Loucy (cell line): ENCODE measurements at regions not wholly inside any gene's neighbourhood (a gene's known extent, or its start where the extent isn't known, plus 50 kb on each side); places are given as distances from the start of the nearest gene placed in this dataset.

Source experiments
- H2AFZ ChIP-seq: fragments of 200-600 bp; sonication (generic); 2 replicates; pipeline ENCODE4 v1.6.0; 2016; ENCODE audit warnings: antibody characterized with exemption, mild to moderate bottlenecking, low read length, moderate library complexity
- H3F3A ChIP-seq: fragments of 200-600 bp; 2 replicates; pipeline ENCODE4 v1.6.0; 2016; ENCODE audit warnings: antibody characterized with exemption, low read depth, mild to moderate bottlenecking
- H3K27me3 ChIP-seq: fragments of 200-600 bp; sonication (generic); 2 replicates; pipeline ENCODE4 v1.6.1; 2014; ENCODE audit warnings: low read length, mild to moderate bottlenecking; ENCODE audit not compliant: insufficient read depth, poor library complexity, severe bottlenecking
- H3K36me3 ChIP-seq: fragments of 200-600 bp; sonication (generic); 2 replicates; pipeline ENCODE4 v1.6.1; 2016; ENCODE audit warnings: low read length; ENCODE audit not compliant: insufficient read depth
- H3K4me1 ChIP-seq: fragments of 200-600 bp; sonication (generic); 2 replicates; pipeline ENCODE4 v1.5.1; 2014; ENCODE audit warnings: low read length, mild to moderate bottlenecking; ENCODE audit not compliant: insufficient read depth, poor library complexity, severe bottlenecking
- H3K4me2 ChIP-seq: fragments of 200-600 bp; sonication (generic); 2 replicates; pipeline ENCODE4 v1.6.0; 2014; ENCODE audit warnings: antibody characterized with exemption, low read length, low read depth, mild to moderate bottlenecking; ENCODE audit not compliant: poor library complexity, severe bottlenecking
- H3K4me3 ChIP-seq: fragments of 200-600 bp; sonication (generic); 2 replicates; pipeline ENCODE4 v1.5.1; 2014; ENCODE audit warnings: low read length, mild to moderate bottlenecking, mixed read lengths; ENCODE audit not compliant: poor library complexity, severe bottlenecking
- H3K79me2 ChIP-seq: fragments of 200-600 bp; sonication (generic); 2 replicates; pipeline ENCODE4 v1.6.1; 2014; ENCODE audit warnings: low read length; ENCODE audit not compliant: insufficient read depth
- H3K9ac ChIP-seq: fragments of 200-600 bp; sonication (generic); 2 replicates; pipeline ENCODE4 v1.6.0; 2014; ENCODE audit warnings: mild to moderate bottlenecking, low read depth, low read length, moderate library complexity; ENCODE audit not compliant: poor library complexity, severe bottlenecking
- H3K9me2 ChIP-seq: fragments of 200-600 bp; sonication (generic); replicated peaks from 2 replicates; pipeline ENCODE4 v1.6.1; 2016; ENCODE audit warnings: low read depth, low read length, mixed read lengths
- H3K9me3 ChIP-seq: fragments of 200-600 bp; sonication (generic); 2 replicates; pipeline ENCODE4 v1.6.1; 2014; ENCODE audit warnings: mild to moderate bottlenecking, antibody characterized with exemption, low read length, low read depth; ENCODE audit not compliant: insufficient read depth
- H4K20me1 ChIP-seq: fragments of 200-600 bp; sonication (generic); 2 replicates; pipeline ENCODE4 v1.6.0; 2014; ENCODE audit warnings: antibody characterized with exemption, low read length, mild to moderate bottlenecking; ENCODE audit not compliant: insufficient read depth, poor library complexity, severe bottlenecking
- EZH2phosphoT487 ChIP-seq: fragments of 200-600 bp; IDR thresholded peaks from 2 replicates; pipeline ENCODE4 v1.6.1; 2018; ENCODE audit warnings: antibody characterized with exemption, mild to moderate bottlenecking, moderate library complexity, borderline replicate concordance
- TF ChIP-seq, protein P1 (sequence below): fragments of 200-600 bp; sonication (generic); conservative IDR thresholded peaks from 2 replicates; pipeline ENCODE4 v1.5.1; 2014; ENCODE audit warnings: mild to moderate bottlenecking, antibody characterized with exemption, low read length

- no peaks in the 10 kb centered on the region for H3K27me3 ChIP-seq
- no peaks in the 10 kb centered on the region for H3K36me3 ChIP-seq
- TF ChIP-seq EZH2phosphoT487, result no peak
- TF ChIP-seq, protein P1, sequence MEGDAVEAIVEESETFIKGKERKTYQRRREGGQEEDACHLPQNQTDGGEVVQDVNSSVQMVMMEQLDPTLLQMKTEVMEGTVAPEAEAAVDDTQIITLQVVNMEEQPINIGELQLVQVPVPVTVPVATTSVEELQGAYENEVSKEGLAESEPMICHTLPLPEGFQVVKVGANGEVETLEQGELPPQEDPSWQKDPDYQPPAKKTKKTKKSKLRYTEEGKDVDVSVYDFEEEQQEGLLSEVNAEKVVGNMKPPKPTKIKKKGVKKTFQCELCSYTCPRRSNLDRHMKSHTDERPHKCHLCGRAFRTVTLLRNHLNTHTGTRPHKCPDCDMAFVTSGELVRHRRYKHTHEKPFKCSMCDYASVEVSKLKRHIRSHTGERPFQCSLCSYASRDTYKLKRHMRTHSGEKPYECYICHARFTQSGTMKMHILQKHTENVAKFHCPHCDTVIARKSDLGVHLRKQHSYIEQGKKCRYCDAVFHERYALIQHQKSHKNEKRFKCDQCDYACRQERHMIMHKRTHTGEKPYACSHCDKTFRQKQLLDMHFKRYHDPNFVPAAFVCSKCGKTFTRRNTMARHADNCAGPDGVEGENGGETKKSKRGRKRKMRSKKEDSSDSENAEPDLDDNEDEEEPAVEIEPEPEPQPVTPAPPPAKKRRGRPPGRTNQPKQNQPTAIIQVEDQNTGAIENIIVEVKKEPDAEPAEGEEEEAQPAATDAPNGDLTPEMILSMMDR, result no peak
- H3K9me3 ChIP-seq, result peaks cover 9% of the 10 kb centered on the region; the same call in 1 of the 2 replicates
- no peak overlapping the region for H3K4me3 ChIP-seq
- H3K4me2 ChIP-seq, result no peak overlapping the region
- no peak overlapping the region for H3K9ac ChIP-seq
- no peaks in the 10 kb centered on the region for H4K20me1 ChIP-seq
- H3F3A ChIP-seq, result no peaks in the 10 kb centered on the region
- no peak overlapping the region for H2AFZ ChIP-seq
- H3K79me2 ChIP-seq, result no peaks in the 10 kb centered on the region
- no peaks in the 10 kb centered on the region for H3K4me1 ChIP-seq
- H3K9me2 ChIP-seq, result no peaks in the 10 kb centered on the region
These were observed 72.4 kb upstream of the MKLN1 start for GRCh38 chr7:131255242-131255641.

DNA sequence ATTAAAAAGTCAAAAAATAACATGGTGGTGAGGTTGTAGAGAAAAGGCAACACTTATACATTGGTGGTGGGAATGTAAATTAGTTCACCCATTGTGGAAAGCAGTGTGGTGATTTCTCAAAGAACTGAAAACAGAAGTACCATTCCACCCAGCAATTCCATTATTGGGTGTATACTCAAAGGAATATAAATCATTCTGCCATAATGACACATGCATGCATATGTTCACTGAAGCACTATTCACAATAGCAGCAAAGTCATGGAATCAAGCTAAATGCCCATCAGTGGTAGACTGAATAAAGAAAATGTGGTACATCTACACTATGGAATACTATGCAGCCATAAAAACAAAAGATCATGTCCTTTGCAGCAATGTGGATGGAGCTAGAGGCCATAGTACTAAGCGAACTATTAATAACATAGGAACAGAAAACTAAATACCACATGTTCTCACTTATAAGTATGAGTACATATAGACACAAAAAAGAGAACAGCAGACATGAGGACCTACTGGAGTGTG is 66.1 kb upstream of the MKLN1 start:
- Histone ChIP-seq H3K9me3 (no peaks in the 10 kb centered on the region), H2AFZ (no peak overlapping the region), H3K4me3 (no peak overlapping the region), H3K4me1 (no peaks in the 10 kb centered on the region), H3K27me3 (no peaks in the 10 kb centered on the region), H3K4me2 (no peak overlapping the region), H3K9ac (no peak overlapping the region), H3K79me2 (no peaks in the 10 kb centered on the region), H3K9me2 (no peaks in the 10 kb centered on the region), H3K36me3 (no peaks in the 10 kb centered on the region), H4K20me1 (no peaks in the 10 kb centered on the region), H3F3A (no peaks in the 10 kb centered on the region)
- no peak for TF ChIP-seq EZH2phosphoT487
- TF ChIP-seq, protein P1, result no peak

GRCh38 chr7:131265227-131265626 is 62.4 kb upstream of the MKLN1 start:
- no peaks in the 10 kb centered on the region for H3K9me2 ChIP-seq
- TF ChIP-seq, protein P1, result no peak
- TF ChIP-seq EZH2phosphoT487, result no peak
- H3K9ac ChIP-seq, result no peak overlapping the region
- no peaks in the 10 kb centered on the region for H3K9me3 ChIP-seq
- H4K20me1 ChIP-seq, result no peaks in the 10 kb centered on the region
- no peaks in the 10 kb centered on the region for H3K27me3 ChIP-seq
- H3K79me2 ChIP-seq, result no peaks in the 10 kb centered on the region
- no peaks in the 10 kb centered on the region for H3K36me3 ChIP-seq
- H3K4me2 ChIP-seq, result no peak overlapping the region
- no peak overlapping the region for H3K4me3 ChIP-seq
- no peaks in the 10 kb centered on the region for H3K4me1 ChIP-seq
- H3F3A ChIP-seq, result no peaks in the 10 kb centered on the region
- no peak overlapping the region for H2AFZ ChIP-seq
